NOMO-1 (cell line): ENCODE measurements at regions not wholly inside any gene's neighbourhood (a gene's known extent, or its start where the extent isn't known, plus 50 kb on each side); places are given as distances from the start of the nearest gene placed in this dataset.

Experiments used
- DNase-seq, 2 experiments: peaks; one replicate each; lab custom pipeline; 2025; ENCODE audit not compliant: unreplicated experiment in 2 of 2; lab: John Stamatoyannopoulos, UW

DNA sequence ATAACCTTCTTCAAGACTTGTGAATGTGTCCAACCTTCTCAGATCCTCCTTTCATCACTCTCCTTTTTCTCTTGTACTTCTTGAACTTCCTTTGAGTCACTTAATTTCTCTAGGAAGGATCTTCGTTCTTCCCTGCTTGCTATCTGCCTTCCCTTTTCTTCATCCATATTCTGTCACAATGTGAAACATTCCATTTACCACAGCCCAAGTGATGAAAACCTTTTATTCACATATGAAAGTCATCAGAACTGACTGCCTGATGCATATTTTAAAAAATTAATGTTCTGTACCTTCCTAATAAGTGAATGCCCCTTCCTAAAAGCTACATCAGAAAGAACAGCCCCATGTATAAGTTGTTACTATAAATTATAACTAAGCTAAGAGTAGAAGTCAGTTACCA lies 520.4 kb upstream of the LUZP2 start:
- DNase-seq = no peak

- DNase-seq = no peak
These were observed 520.0 kb upstream of the LUZP2 start for GRCh38 chr11:23976841-23977271.

- DNase-seq = no peak
These were observed 508.4 kb upstream of the LUZP2 start for GRCh38 chr11:23988381-23989006.

- DNase-seq = no peak
These were observed 506.3 kb upstream of the LUZP2 start for GRCh38 chr11:23990346-23991164.

- DNase-seq = no peak
These were observed 505.7 kb upstream of the LUZP2 start for GRCh38 chr11:23991165-23991539.

DNA sequence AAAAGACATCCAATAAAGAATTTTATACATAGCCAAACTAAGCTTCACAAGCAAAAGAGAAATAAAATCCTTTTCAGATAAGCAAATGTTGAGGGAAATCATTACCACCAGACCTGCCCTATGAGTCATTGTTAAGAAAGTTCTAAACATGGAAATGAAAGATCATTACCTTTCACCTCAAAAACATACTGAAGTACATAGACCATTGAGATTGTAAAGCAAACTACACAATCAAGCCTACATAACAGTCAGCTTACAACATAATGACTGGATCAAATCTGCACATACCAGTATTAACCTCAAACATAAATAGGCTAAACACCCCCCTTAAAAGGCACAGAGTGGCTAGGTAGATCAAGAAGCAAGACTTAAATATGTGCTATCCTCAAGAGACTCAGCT lies 501.0 kb upstream of the LUZP2 start:
- DNase-seq = no peak

GRCh38 chr11:23997356-23997755 lies 499.5 kb upstream of the LUZP2 start:
- DNase-seq = no peak

GRCh38 chr11:24005202-24005876 lies 491.5 kb upstream of the LUZP2 start:
- no peak for DNase-seq

DNA sequence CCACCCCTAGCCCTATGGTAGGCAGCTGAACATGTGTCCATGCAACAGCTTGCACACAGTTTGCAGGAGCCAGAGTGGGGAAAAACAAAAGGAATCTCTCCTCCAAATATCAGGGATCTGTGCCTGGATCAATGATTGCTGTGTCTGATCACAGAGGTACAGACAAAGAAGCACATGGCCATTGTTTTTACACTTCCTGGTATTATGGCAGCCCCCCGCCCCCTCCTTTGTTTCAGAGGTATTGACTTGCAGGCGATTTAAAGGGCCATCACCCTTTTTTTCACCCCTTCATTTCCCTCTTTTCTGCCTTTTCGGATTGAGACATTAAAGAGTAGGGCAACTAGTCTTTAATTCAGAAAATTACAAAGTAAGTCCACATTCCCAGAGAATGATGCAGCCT lies 453.0 kb upstream of the LUZP2 start:
- DNase-seq = no peak

DNA sequence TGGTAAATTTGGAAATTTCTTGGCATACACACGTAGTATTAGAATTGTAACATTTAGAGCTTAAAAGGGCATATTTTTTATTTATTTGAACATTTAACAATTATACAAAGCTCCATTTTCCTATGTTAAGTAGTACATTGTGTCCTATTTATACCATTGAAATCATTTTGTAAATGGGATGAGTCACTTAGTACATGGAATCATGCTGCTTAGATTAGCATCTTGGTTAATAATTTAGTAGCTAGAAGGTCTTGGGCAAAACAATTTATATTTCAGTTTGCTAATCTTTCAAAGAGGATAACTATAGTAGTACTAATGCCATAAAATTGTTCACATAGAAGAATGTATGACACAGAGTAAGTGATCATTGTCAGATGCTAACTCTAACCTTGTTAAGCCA lies 450.1 kb upstream of the LUZP2 start:
- no peak for DNase-seq

GRCh38 chr11:24056051-24056450 lies 440.8 kb upstream of the LUZP2 start:
- DNase-seq = no peak

DNA sequence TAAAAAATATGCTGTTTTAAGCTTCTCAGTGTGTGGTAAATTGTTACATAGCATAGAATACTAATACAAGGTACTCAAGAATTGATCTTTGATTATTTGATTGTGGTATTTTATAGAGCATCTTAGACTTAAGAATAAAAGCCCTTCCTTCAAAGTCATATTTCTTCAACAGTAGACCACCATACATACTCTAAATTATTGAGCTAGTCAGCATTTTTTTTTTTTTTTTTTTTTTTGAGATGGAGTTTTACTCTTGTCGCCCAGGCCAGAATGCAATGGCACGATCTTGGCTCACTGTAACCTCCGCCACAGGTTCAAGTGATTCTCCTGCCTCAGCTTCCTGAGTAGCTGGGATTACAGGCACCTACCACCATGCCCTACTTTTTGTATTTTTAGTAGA lies 436.7 kb upstream of the LUZP2 start:
- no peak for DNase-seq

DNA sequence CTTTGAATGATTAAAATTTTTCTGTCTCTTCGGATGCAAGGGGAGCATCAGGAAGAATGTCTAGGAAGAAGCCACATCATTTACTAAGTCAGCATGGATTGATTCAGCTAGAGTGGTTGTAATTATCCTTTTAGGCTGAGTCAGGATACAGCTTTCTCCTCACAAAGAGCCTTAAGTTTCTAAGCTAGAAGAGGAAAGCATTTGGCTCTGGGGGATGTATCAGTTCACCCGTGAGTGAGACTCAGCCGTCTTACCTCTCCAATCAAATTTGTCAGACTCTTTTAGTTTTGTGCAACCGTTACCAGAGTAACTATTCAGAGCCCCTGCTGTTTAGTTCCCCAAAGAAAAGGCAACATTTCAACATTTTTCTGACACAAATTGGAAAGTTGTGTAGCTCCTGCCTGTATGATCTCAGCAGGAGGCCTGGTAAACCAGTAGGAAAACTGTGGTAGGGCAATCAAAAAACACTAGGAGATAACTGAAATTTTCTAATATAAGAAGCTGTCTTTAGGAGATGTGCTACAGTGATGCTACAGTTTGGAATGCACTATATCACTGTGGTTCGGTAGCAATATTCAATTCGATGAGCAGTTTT lies 432.4 kb upstream of the LUZP2 start:
- no peak for DNase-seq

DNA sequence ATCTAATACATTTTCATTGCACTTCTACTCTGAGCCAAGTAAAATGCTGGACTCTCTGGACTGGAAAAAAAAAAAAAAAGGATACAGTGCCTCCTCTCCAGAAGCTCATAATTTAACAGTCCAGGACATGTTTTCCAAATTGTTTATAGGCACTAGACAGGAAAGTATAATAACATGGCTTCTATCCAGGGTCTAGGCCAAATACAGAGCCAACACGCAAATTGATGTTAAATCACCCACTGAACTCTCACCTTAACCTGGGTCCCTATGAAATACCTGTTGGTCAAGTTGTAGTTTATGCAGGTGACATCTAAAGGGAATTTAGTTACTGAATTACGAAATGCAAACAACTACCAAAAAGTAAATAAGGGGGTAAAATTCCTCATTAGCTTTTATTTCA lies 428.7 kb upstream of the LUZP2 start:
- DNase-seq = no peak

DNA sequence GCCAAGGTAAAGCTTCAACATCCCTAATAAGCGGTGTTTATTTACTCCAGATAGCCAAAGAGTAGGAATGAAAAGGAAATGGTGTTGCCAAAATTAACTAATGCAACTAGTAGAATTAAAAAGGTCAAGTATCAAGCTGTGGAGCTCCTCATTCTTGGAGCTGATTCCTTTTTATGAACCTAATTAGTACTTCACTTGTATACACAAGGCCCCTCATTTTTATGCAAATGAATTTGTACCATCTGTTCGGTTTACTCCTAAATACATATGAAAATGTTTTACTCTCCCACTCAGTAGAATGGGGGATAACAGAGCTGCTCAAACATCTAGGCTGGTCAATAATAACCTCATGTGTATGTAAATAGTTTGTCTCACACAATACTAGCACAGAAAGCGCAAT lies 426.4 kb upstream of the LUZP2 start:
- no peak for DNase-seq

DNA sequence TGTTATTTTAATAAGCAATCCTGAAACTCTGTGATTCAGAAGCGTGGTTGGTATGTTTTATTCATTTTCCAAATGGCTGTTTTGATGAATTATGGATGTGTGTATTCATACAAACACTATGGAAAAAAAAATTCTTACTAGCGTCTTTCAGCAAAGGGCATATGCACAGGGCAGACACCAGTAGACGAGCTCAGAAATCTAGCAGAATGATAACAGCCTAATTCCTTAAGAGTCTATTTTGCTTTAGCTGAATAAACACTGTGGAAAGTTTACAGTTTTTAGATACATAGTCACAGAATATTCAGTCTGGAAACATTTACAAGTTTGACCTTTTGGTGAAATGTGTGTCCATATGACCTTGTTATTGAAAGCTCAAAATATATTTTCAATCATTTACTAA lies 418.8 kb upstream of the LUZP2 start:
- DNase-seq = no peak

- DNase-seq = no peak
These were observed 414.6 kb upstream of the LUZP2 start for GRCh38 chr11:24082241-24082640.

DNA sequence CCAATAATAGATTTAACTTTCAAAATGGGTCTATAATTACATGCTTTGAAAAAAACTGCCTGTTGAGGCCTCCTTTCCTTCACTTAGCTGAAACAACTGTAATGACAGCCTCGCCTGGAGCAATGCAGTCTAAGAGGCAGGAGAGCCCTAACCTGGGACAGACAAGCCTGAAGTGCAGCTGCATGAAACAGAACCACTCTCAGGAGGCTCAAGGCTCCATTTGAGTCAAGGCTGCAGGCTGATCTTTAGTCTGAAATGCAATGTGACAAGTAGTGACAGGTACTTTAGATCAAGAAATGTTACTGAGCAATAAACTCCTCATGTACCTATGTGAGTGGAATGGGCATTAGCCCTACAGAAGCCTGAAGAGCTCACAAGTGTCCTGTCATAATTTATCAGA lies 414.0 kb upstream of the LUZP2 start:
- no peak for DNase-seq

- DNase-seq = no peak
These were observed 411.9 kb upstream of the LUZP2 start for GRCh38 chr11:24084956-24085355.

DNA sequence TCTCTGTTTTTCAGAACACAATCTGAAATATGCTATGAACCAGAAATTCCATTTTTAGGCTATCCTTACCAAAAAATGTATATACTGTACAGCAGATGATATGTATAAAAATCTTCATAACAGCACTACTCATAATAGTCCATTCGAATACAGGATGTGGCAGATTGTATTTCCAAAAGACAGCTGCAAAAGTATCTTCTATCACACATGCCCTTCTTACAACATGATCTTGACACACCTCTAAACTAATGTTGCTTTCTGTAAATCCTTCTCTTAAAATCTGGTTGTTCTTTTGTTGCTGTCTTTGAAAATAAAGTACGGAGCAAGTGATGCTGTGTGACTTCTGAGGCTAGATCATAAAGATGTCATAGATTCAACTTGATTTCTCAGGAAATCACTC lies 409.9 kb upstream of the LUZP2 start:
- DNase-seq = no peak

DNA sequence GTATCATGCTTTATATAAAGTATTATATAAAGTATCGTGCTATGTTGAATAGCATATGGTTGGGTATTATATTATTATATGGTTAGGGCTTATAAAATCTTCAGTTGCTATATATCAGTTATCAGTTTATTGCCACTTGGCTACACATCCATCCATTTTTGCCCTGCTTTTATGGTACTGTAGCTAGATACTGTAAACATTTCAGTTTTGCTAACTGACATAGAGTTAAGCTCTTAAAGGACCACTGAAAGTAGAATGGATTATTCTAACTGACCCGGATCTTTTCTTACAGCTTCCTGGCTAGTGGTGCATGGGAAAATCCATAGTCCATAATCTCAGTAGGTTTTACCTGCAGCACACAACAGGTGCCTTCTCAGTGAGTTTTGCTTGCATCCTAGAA lies 405.3 kb upstream of the LUZP2 start:
- DNase-seq = no peak

- DNase-seq = no peak
These were observed 403.5 kb upstream of the LUZP2 start for GRCh38 chr11:24093375-24093774.
